Neural progenitor cell (in vitro differentiated cells): ENCODE measurements at regions not wholly inside any gene's neighbourhood (a gene's known extent, or its start where the extent isn't known, plus 50 kb on each side); places are given as distances from the start of the nearest gene placed in this dataset.
A peak's percentile ranks its signal among the peaks of the same experiment; 100 is the strongest.

Experiments
- CTCF ChIP-seq: fragments of 200-600 bp; sonication (generic); IDR thresholded peaks from 2 replicates; pipeline ENCODE4 v1.5.1; 2017; ENCODE audit warnings: antibody characterized with exemption, mild to moderate bottlenecking
- EZH2 ChIP-seq: fragments of 200-600 bp; sonication (generic); IDR thresholded peaks from 2 replicates; pipeline ENCODE4 v1.6.1; 2017; ENCODE audit warnings: antibody characterized with exemption, mild to moderate bottlenecking, moderate library complexity
- EZH2phosphoT487 ChIP-seq: fragments of 200-600 bp; sonication (generic); IDR thresholded peaks from 2 replicates; pipeline ENCODE4 v1.6.1; 2017; ENCODE audit warnings: antibody characterized with exemption

- TF ChIP-seq CTCF (peak; percentile 96), EZH2 (no peak), EZH2phosphoT487 (no peak)
Measured at GRCh38 chr2:64873472-64873924, 115.7 kb upstream of the SLC1A4 start.
